Ureter (tissue), 1 donor: ENCODE measurements at regions not wholly inside any gene's neighbourhood (a gene's known extent, or its start where the extent isn't known, plus 50 kb on each side); places are given as distances from the start of the nearest gene placed in this dataset.

Experiments used
- DNase-seq: peaks from one replicate; pipeline ENCODE4 v3.0.0-alpha.2; 2020; ENCODE audit warnings: low spot score
- donor health status: DM: yes; HTN: yes; CAD: no.

DNA sequence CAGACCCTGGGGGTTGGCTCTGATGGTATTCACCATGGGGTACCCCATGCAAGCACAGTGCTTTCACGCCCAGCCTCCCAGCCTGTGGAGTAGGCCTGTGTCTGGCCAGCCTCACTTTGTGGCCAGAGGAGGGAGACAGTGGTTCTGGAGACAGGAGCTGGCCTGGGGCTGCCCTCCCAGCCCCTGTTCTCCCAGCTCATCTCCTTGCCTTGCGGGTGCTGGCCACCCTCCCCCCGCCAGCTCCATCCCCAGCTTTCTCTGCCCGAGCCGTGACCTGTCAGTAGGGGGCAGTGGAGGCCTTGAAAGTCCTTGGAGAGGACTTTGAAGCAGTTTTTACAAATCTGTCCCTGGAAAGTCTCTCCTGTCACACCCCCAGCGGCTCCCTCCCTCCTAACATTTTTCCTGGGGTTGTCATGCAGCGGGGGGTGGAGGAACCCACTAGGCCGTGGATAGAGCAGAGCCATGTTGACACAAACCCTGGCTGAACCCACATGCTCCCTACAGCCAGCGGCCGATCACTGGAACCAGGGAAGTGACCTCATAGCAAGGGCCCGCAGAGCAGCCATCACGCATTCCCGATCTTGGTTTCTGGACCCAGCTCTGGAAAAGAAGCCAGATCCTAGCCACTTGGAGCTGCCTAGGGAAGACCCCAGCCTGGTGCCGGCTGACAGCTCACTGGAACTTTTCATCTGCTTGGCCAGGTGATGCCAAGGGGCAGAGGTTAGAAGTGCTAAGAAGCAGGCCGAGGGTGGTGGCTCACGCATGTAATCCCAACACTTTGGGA lies 289.4 kb downstream of the SEC14L1 start:
- DNase-seq = peak; percentile 92

DNA sequence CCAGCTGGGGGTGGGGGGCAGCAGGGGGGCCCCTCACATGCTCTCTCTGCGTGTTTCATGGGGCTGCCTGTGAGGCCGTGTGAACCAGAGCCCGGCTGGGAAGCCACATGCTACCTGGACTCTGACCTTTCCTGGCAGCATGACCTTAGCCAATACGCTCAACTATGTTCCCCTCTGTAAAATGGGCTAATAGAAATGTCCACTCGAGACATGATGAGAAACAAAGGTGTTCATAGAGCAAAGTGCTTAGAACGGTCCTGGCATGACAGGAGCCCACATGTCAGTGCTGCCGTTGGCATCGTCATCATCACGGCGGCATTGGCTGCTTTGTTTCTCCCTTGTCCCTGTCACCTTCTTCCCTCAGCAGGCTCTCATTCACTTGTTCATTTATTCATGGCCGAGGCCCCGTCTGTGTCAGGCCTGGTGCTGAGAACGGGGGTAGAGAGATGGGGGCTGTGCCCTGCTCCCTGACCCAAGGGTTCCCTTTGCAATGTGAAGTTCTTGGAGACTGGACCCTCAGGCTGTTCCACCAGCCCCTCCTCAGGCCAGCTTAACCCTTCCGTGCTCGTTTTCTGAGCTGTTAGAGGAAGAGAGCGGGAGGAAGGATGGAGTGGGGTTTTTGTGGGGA lies 291.4 kb downstream of the SEC14L1 start:
- no peak for DNase-seq

GRCh38 chr17:77432742-77433141 lies 292.0 kb downstream of the SEC14L1 start:
- no peak for DNase-seq

GRCh38 chr17:77433385-77434135 lies 292.8 kb downstream of the SEC14L1 start:
- no peak for DNase-seq

DNA sequence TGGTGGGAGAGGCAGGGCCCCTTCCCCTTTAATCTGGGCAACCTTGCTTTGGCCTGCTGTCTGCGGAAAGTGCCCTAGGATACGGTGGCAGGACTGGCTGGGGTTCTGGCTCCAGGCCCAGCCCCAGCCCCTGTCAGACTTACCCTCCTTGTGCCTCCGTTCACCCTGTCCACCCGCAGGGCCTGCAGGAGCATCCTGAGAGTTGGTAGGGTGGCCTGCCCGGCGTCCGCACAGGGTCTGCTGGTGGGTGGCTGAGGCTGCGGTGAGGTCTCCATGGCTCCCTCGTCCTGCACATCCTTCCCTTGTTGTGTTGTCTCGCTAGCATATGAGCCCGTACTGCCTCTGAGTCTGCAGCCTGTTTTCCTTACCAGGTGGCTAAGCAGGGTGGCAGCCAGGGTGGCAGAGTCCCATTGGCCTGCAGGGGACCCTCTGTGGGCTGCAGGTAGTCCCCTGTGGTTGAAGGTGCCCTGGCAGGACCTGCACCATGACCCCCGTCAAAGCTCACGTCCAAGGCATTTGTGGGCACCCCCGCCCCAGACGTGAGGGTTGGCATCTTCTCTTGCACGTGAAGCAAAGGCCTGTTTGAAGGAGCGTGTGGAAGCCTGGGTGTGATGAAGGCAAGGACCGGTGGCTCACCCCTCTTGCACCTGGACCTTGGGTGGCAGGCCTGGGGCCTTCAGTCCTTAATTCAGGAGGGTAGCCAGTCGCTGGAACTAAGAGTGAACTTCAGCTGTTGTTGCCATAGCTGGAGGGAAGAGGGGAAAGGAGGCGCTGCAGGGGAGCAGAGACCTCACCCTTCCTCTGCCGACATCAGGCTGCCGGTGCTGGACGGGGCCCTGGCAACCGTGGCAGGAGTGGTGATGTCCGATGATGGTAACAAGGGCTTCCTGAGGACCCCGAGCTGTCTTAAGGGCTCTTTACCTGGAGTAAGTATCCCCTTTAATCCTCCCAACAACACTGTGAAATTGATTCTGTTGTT lies 293.7 kb downstream of the SEC14L1 start:
- no peak for DNase-seq

GRCh38 chr17:77435272-77436057 lies 294.7 kb downstream of the SEC14L1 start:
- no peak for DNase-seq

GRCh38 chr17:77436058-77436442 lies 295.3 kb downstream of the SEC14L1 start:
- no peak for DNase-seq

GRCh38 chr17:77436481-77436880 lies 295.7 kb downstream of the SEC14L1 start:
- DNase-seq = no peak

- DNase-seq = no peak
Observed at GRCh38 chr17:77437017-77437416, 296.2 kb downstream of the SEC14L1 start.

DNA sequence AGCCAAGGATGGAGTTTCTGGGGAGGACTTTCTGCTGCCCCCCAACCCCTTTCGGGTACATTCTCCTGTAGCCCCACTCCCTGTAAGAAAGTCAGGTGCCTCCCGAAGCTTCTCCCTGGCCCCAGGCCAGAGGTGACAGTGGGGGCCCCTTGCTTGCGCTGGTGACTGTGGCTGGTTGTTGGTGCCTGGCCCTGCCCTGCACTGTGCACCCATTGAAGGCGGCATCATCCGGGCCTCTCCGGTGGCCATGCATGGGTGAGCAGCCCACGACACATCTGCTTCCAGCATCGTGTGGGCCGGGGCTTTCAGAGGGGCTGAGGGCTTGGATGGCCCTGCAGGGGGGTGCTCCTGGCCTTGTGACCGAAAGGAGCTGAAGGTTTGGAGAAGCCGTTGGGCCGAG lies 297.0 kb downstream of the SEC14L1 start:
- no peak for DNase-seq

DNA sequence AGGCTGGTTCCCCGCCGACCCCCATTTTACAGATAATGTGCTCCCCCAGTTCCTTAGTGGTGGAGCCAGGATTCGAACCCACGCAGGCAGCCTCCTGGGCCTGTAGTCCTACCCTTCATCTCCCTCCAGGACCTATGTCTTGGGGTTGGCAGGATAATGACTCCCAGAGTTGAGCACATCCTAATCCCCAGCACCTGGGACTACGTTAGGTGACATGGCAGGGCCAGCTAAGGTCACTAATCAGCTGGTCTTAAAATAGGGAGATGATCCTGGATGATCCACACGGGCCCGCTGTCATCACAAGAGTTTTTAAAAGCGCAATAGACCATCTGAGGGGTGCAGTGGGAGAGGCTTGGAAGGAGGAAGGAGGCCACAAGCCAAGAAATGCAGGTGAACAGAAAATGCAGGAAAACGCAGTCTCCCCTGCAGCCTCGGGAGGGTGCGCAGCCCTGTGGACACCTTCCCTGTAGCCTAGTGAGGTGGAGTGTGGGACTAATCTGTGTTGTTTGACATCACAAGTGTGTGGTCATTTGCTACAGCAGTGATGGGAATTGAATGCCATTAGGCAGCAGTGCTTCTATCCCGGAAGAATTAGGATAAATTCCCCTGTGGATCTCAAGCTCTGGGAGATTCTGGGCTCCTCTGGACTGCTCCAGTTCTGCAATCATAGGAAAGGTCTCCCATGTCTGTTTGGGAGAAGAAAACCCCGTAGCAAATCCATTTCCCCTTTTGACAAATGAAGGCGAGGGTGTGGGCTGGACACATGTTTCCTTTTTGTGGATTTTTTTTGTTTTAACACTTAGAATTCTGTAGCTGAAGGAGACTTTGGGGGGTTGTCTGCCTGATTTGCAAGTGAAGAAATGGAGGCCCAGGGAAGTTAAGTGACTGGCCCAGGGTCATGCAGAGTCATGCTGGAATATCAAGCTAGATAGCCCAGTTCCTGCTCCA lies 297.7 kb downstream of the SEC14L1 start:
- no peak for DNase-seq

DNA sequence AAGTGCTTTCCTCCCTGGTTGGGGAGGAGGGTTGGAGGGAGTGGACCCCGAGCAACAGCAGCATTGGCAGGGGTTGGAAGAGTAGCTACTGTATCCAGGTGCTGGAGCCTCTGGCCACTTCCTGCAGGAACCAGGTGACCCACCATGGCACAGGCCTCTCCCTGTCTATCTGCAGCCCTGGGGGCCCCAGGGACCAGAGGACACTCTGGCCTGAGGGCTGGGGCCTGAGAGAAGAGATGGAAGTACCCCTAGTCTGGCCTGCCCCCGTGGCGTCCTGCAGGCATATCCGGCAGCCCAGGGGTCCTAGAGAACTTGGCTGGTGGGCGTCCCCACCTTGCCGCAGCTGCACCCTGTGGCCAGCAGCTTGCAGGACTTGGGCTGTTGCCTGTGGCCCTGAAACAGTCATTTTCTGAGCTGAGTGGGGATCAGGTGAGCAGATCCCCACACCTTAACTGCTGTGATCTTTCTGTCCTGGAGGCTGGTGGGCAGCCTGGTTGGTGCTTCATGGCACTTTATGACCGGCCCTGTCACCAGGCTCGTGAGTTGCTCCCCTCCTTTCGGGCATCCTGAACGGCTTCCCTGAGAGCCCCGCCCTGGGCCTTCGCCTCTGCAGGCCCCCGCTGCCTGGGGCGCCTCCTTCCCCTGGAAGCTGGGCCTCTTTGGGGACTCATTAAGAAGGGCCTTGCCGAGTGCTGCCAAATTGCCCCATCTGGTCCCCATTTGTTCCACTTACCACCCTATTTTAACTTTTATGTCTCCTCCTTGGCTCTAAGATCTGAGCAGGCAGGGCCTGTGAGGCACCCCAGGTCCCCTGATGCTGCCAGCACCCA lies 298.6 kb downstream of the SEC14L1 start:
- DNase-seq = no peak

DNA sequence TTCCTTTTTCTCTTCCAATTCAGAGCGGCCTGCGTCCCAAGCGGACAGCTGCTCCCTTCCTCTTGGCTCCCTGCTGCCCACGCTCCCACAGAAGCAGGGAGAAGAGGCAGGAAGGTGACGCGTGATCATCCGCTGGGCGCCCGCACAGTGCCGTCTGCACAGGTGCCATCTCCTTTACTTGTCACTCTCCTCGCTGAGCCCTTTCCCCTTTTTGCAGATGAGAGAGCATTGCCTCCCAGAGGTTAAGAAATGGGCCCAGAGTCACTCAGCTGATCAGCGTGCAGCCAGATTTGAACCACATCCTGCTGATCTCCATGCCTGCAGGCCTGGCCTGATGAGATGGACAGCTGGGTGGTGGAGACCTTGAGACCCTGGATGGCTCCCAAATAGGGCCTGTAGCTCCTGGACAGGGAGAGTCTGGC lies 299.8 kb downstream of the SEC14L1 start:
- no peak for DNase-seq

DNA sequence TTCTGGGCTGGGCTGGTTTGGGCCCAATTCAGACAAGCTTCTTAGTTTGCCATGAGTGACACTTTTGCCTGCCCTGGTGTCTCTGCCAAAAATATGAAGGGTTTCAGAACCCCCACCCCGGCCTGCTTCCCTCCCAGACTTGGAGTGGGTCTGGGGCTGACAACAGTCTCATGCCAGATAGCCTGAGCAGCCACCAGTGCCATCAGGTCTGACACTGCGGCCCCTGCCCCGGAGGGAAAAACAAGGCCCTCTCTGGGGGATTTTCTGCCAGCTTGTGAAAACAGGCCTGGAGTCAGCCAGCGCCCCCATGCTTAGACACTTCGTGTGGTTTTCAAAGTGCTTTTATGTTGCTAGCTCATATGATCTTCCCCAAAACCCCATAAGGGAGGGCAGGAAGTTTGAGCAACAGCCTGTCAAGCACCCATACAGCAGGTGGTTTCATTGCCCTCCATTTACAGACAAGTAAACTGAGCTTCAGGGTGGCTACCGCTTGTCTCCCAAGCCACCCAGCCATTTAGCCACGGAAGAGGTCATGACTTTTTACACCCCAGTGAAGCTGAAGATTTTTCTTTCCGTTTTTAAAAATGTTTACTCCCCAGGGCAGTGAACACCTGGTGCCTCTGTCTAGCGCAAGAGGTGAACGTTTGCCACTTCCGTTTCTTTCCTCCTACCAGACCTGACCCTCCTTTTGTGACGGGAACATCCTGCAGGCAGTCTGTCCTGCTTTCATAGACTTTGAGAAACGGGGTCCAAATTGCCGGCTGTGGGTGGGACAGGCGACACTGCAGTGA lies 300.6 kb downstream of the SEC14L1 start:
- no peak for DNase-seq

GRCh38 chr17:77441940-77442339 lies 301.2 kb downstream of the SEC14L1 start:
- DNase-seq = no peak

- DNase-seq = no peak
Observed at GRCh38 chr17:77442976-77443747, 302.4 kb downstream of the SEC14L1 start.

DNA sequence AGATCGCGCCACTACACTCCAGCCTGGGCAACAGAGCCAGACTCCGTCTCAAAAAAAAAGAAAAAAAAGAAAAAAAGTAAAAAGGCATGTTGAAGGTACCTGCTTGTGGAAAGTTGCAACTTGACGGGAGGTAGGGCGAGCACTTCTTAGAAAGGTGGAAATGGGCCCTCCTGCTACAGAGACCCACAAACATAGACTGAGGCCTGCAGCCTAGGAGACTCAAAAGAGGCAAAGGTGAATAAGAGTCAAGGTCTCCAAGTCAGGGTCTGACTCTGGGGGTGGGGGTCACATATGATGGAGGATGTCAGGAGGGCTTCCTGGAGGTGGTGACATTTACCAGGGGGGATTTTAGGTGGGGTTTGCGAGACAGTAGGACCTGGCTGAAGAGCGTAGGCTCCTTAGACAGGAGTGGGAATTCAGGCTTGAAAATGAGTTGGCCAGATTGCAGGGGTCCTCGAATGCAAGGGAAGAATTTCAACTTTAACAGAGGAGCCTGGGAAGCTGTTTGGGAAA lies 303.0 kb downstream of the SEC14L1 start:
- DNase-seq = no peak
